ENCODE measurements at regions not wholly inside any gene's neighbourhood (a gene's known extent, or its start where the extent isn't known, plus 50 kb on each side); places are given as distances from the start of the nearest gene placed in this dataset.

DNA sequence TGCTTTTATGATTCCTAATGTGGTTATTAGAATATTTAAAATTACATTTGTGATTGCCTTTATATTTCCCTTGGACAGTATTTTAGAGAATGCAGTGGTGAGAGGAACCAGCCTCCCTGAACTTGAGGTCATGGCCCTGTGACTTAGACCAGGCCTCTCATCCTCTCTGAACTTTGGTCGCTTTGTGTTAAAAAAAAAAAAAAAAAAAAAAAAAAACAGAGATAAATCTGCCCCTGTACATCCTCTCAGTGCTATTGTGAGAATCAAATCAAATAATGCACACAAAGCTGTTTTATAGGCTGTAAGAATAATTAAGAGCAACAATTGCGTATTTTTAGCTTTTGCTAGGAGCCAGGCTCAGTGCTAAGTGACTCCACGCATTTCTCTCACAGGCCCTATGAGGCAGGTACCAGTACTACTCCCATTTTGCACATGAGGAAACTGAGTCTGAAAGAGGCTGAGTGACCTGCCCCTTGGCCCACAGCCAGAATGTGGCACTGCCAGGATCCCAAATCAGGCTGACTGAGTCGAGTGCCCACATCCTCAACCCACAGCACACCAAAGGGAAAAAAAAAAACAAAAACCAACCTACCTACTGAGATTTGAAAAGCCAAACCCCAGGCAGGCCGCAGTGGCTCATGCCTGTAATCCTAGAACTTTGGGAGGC lies 110.3 kb upstream of the LARP1 start:
- H3K36me3 ChIP-seq (ENCODE audit: control insufficient read depth in 2 of 2, extremely low read depth in 1 of 2, insufficient read depth in 2 of 2, low read length in 2 of 2): no peaks in the 10 kb centered on the region
- FAIRE-seq: no peak

More for the DNA sequence above, 110.3 kb upstream of the LARP1 start:
- dilution Hi-C loops (cut with MboI; ENCODE audit: extremely low pct_ligation_motif_present, low sequenced_read_pairs) (no loop called here), intact Hi-C loops (cut with micrococcal nuclease) (no loop called here)
- Histone ChIP-seq H3K4me1 (ENCODE audit: control insufficient read depth, extremely low read depth, insufficient read depth, low read length) (peaks cover 6% of the 10 kb centered on the region), H3K27me3 (ENCODE audit: control insufficient read depth in 2 of 2, insufficient read depth in 2 of 2, low read length in 2 of 2) (peaks cover 0 to 3% of the 10 kb centered on the region in 2 experiments), H2AFZ (ENCODE audit: low read depth, low read length) (no peak overlapping the region), H4K20me1 (replicated peaks; ENCODE audit: control insufficient read depth, extremely low read depth, insufficient read depth, low read length) (no peaks in the 10 kb centered on the region), H3K9me1 (replicated peaks; ENCODE audit: control insufficient read depth, extremely low read depth, insufficient read depth, low read length) (no peaks in the 10 kb centered on the region), H3K4me3 (replicated peaks in 1 of 3; ENCODE audit: insufficient read depth in 1 of 3, low read depth in 1 of 3, low read length in 3 of 3) (no peak overlapping the region), H3K79me2 (ENCODE audit: control insufficient read depth, insufficient read depth, low read length) (no peaks in the 10 kb centered on the region), H3K4me2 (ENCODE audit: insufficient read depth, low read length) (no peak overlapping the region), H3K9me3 (replicated peaks; ENCODE audit: control insufficient read depth, insufficient read depth, low read length) (no peaks in the 10 kb centered on the region), H3K9ac (replicated peaks; ENCODE audit: extremely low read depth, insufficient read depth, low read length) (no peak overlapping the region), H3K27ac (ENCODE audit: insufficient read depth, low read depth, low read length) (no peak overlapping the region)
- ChIA-PET POLR2A (no interaction called here), CTCF (no interaction called here)
- BruUV-seq (replicated peaks): no TSS peak
- DNase-seq (ENCODE audit: low read depth, low spot score): no peak
- TF ChIP-seq FOS (IDR thresholded peaks at IDR 0.05; ENCODE audit: borderline replicate concordance, insufficient read depth, low read length) (no peak), GATA2 (IDR thresholded peaks at IDR 0.05; ENCODE audit: insufficient read depth, insufficient read length, low read depth, low read length) (no peak), JUN (IDR thresholded peaks at IDR 0.05; ENCODE audit: borderline replicate concordance, insufficient read depth, insufficient read length, low read depth) (no peak)
- TF ChIP-seq, protein P1, sequence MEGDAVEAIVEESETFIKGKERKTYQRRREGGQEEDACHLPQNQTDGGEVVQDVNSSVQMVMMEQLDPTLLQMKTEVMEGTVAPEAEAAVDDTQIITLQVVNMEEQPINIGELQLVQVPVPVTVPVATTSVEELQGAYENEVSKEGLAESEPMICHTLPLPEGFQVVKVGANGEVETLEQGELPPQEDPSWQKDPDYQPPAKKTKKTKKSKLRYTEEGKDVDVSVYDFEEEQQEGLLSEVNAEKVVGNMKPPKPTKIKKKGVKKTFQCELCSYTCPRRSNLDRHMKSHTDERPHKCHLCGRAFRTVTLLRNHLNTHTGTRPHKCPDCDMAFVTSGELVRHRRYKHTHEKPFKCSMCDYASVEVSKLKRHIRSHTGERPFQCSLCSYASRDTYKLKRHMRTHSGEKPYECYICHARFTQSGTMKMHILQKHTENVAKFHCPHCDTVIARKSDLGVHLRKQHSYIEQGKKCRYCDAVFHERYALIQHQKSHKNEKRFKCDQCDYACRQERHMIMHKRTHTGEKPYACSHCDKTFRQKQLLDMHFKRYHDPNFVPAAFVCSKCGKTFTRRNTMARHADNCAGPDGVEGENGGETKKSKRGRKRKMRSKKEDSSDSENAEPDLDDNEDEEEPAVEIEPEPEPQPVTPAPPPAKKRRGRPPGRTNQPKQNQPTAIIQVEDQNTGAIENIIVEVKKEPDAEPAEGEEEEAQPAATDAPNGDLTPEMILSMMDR (IDR thresholded peaks at IDR 0.05; ENCODE audit: extremely low read depth in 1 of 2, insufficient read depth in 1 of 2, low read depth in 1 of 2, low read length in 2 of 2): no peak

All from endothelial cell of umbilical vein (primary cell).